ENCODE measurements at regions not wholly inside any gene's neighbourhood (a gene's known extent, or its start where the extent isn't known, plus 50 kb on each side); places are given as distances from the start of the nearest gene placed in this dataset.

DNA sequence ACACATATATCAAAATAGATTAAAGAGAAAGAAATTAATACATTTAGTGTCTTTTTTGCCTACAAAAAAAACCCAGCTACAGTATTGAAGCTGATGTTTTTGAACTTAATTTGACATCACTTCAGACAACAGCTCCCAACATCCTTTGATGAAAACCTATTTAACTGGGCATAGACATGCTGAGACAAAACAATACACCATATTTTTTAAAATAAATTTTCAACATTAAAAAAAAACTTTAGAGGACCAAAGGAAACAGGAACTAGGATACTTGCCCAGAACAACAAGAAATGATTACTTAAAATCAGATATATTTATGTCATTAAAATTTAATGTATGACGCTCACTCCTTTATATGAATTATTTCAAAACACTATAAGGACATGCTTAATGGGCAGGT is 178.1 kb downstream of the MREG start:
- Histone ChIP-seq H3K36me3 (no peaks in the 10 kb centered on the region), H3K27ac (no peak overlapping the region), H3K4me3 (no peak overlapping the region), H3K9me3 (no peaks in the 10 kb centered on the region), H3K4me1 (ENCODE audit: control insufficient read depth in 1 of 2, low read depth in 2 of 2) (peaks cover 21 to 49% of the 10 kb centered on the region in 2 donors), H3K27me3 (replicated peaks; ENCODE audit: insufficient read depth) (no peaks in the 10 kb centered on the region)
- TF ChIP-seq, protein P1, sequence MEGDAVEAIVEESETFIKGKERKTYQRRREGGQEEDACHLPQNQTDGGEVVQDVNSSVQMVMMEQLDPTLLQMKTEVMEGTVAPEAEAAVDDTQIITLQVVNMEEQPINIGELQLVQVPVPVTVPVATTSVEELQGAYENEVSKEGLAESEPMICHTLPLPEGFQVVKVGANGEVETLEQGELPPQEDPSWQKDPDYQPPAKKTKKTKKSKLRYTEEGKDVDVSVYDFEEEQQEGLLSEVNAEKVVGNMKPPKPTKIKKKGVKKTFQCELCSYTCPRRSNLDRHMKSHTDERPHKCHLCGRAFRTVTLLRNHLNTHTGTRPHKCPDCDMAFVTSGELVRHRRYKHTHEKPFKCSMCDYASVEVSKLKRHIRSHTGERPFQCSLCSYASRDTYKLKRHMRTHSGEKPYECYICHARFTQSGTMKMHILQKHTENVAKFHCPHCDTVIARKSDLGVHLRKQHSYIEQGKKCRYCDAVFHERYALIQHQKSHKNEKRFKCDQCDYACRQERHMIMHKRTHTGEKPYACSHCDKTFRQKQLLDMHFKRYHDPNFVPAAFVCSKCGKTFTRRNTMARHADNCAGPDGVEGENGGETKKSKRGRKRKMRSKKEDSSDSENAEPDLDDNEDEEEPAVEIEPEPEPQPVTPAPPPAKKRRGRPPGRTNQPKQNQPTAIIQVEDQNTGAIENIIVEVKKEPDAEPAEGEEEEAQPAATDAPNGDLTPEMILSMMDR (IDR thresholded peaks at IDR 0.05): no peak
- no peak for DNase-seq (ENCODE audit: low spot score)
- no peak for ATAC-seq (ENCODE audit: insufficient number of reproducible peaks, low FRiP score, low read depth)

DNA sequence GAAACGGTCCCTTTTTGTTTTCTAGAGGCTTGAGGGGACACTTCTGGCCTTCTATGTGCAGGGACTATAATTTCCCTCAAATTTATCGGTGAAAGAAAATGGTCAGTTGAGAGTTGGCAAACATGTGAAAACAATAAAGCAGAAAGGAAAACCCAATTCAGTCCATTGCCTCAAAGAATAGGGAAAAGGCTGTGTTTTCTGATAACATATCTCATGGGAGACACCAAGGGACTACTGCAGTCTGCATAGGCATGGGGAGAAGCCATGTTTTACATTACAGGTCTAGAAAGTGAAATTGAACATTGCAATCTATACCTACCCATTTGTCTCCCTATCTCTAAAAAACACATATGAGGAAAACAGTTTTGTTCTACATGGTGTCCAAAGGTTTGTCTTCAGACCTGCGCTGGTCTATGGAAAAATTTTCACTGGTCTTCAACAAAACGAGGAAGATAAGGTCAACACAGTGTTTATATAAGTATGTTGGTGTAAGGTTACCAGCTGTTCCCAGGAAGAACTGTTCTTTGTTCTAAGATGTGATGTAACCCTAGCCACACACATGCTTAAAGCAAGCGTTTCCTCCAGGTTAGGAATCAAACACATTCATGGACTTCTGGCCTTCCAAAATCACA is 179.7 kb downstream of the MREG start:
- TF ChIP-seq, protein P1 (IDR thresholded peaks at IDR 0.05): no peak
- H3K27me3 ChIP-seq (replicated peaks; ENCODE audit: insufficient read depth): no peaks in the 10 kb centered on the region
- no peaks in the 10 kb centered on the region for H3K9me3 ChIP-seq
- H3K36me3 ChIP-seq: no peaks in the 10 kb centered on the region
- DNase-seq (ENCODE audit: low spot score) (no peak), ATAC-seq (ENCODE audit: insufficient number of reproducible peaks, low FRiP score, low read depth) (no peak)
- no peak overlapping the region for H3K4me3 ChIP-seq
- H3K4me1 ChIP-seq (ENCODE audit: control insufficient read depth in 1 of 2, low read depth in 2 of 2): peaks cover 24 to 48% of the 10 kb centered on the region in 2 donors
- no peak overlapping the region for H3K27ac ChIP-seq

DNA sequence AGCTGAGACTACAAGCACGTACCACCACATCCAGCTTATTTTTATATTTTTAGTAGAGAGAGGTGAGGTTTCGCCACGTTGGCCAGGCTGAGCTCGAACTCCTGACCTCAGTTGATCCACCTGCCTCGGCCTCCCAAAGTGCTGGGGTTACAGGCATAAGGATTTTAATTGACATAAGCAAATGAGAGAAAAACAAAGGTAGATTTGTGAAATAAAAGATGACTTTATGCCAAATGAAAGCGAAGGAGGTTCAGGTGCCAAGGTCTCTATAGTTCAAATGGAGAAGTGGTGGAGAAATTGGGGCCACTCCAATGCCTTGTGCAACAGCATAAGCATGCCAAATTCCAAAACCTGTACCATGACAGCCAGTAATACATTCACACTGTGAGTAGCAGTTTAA is 180.6 kb downstream of the MREG start:
- H3K4me3 ChIP-seq: no peak overlapping the region
- TF ChIP-seq, protein P1 (IDR thresholded peaks at IDR 0.05): no peak
- no peaks in the 10 kb centered on the region for H3K27me3 ChIP-seq (replicated peaks; ENCODE audit: insufficient read depth)
- no peak for ATAC-seq (ENCODE audit: insufficient number of reproducible peaks, low FRiP score, low read depth)
- no peaks in the 10 kb centered on the region for H3K36me3 ChIP-seq
- no peaks in the 10 kb centered on the region for H3K9me3 ChIP-seq
- H3K4me1 ChIP-seq (ENCODE audit: control insufficient read depth in 1 of 2, low read depth in 2 of 2): peaks cover 24 to 48% of the 10 kb centered on the region in 2 donors
- no peak for DNase-seq (ENCODE audit: low spot score)
- H3K27ac ChIP-seq: no peak overlapping the region

DNA sequence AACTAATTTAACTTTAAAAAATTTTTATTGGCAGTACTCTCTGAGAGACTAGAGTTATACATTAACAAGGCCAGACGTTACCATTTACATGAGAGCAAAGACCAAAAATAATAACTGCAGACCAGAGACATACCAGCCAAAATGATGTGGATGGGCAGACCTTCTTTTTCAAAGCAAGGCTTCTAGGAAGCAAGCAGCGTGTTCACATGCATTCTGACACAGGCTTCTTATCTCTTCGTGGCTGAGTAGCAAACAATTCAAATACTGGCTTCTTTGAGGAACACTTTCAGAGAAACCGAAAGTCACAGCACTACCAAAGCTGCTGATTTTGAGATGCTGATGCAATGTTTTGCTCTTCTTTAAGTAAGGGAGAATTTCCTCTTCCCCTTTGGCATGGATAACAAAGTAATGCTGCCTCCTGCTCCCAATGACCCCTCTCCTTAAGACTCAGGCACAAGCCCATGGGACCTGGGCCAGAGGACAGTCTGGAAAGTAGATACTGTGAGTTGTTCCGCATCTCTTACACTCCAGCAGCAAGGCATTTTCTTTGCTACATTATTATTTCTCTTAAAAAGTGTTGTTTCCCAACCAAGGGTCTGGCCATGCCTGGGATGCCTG is 181.9 kb downstream of the MREG start:
- H3K4me1 ChIP-seq (ENCODE audit: control insufficient read depth in 1 of 2, low read depth in 2 of 2): peaks cover 24 to 60% of the 10 kb centered on the region in 2 donors
- no peak for ATAC-seq (ENCODE audit: insufficient number of reproducible peaks, low FRiP score, low read depth)
- no peak for DNase-seq (ENCODE audit: low spot score)
- H3K27ac ChIP-seq: peak overlapping the region; percentile 52 to 60
- TF ChIP-seq, protein P1 (IDR thresholded peaks at IDR 0.05): no peak
- no peaks in the 10 kb centered on the region for H3K9me3 ChIP-seq
- H3K4me3 ChIP-seq: peak overlapping the region; percentile 48
- no peaks in the 10 kb centered on the region for H3K36me3 ChIP-seq
- H3K27me3 ChIP-seq (replicated peaks; ENCODE audit: insufficient read depth): no peaks in the 10 kb centered on the region

DNA sequence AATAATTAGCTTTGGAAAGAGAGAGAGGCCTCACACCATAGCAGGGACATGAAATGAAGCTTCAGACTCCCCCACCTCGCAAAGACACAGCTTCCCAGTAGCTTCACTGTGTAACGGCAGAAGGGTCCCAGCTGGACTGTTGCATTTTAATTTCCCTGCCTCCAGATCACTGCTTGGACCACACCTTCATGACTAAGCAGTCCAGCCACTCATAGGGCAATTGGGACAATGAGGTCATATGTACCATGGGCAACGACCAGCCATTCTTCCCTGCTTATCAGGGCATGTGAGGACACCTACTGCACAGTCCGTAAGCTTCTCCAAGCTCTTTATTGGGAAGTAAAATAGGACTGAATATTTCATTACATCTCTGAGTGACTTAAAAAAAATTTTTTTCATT is 183.0 kb downstream of the MREG start:
- Histone ChIP-seq H3K9me3 (no peaks in the 10 kb centered on the region), H3K36me3 (no peaks in the 10 kb centered on the region), H3K27ac (peak overlapping the region; percentile 38 to 60), H3K4me1 (ENCODE audit: control insufficient read depth in 1 of 2, low read depth in 2 of 2) (peaks cover 24 to 63% of the 10 kb centered on the region in 2 donors), H3K27me3 (replicated peaks; ENCODE audit: insufficient read depth) (no peaks in the 10 kb centered on the region), H3K4me3 (no peak overlapping the region)
- ATAC-seq (ENCODE audit: insufficient number of reproducible peaks, low FRiP score, low read depth) (peak; percentile 96), DNase-seq (ENCODE audit: low spot score) (peak; percentile 67)
- TF ChIP-seq, protein P1 (IDR thresholded peaks at IDR 0.05): no peak

All from thoracic aorta (tissue), 2 donors.